ENCODE measurements at regions not wholly inside any gene's neighbourhood (a gene's known extent, or its start where the extent isn't known, plus 50 kb on each side); places are given as distances from the start of the nearest gene placed in this dataset.

- no peak for DNase-seq (ENCODE audit: low read depth)
- TF ChIP-seq, protein P1, sequence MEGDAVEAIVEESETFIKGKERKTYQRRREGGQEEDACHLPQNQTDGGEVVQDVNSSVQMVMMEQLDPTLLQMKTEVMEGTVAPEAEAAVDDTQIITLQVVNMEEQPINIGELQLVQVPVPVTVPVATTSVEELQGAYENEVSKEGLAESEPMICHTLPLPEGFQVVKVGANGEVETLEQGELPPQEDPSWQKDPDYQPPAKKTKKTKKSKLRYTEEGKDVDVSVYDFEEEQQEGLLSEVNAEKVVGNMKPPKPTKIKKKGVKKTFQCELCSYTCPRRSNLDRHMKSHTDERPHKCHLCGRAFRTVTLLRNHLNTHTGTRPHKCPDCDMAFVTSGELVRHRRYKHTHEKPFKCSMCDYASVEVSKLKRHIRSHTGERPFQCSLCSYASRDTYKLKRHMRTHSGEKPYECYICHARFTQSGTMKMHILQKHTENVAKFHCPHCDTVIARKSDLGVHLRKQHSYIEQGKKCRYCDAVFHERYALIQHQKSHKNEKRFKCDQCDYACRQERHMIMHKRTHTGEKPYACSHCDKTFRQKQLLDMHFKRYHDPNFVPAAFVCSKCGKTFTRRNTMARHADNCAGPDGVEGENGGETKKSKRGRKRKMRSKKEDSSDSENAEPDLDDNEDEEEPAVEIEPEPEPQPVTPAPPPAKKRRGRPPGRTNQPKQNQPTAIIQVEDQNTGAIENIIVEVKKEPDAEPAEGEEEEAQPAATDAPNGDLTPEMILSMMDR (IDR thresholded peaks at IDR 0.05; ENCODE audit: low read depth, low read length, missing control alignments): no peak
- H3K4me3 ChIP-seq (ENCODE audit: low read depth, low read length): no peak overlapping the region
These were observed 86.0 kb upstream of the TP53I11 start for GRCh38 chr11:45036733-45037132.

DNA sequence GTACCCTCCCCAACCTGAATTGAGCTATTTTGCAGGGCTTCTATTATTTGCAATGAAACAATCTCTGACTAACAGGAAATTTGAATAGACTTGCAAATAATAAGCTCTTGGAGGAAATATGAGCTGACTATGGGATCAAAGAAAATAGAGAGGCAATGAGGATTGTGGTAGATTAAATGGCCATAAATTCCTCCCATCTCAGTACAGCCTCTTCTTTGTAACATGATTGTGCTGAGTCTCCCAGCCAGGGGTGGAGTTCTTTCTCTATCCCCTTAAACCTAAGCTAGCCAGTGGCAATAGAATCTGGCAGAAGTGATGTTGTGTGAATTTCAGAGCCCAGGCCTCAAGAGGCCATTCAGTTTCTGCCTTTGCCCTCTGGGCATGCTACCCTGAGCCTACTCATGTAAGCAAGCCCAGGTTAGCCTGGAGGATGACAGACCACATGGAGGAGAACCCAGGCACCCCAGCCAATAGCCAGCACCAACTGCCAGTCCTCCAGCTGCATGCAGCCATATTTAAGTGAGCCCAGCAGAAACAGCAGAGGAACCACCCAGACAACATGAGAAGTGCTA, 86.8 kb upstream of the TP53I11 start:
- TF ChIP-seq, protein P1 (IDR thresholded peaks at IDR 0.05; ENCODE audit: low read depth, low read length, missing control alignments): no peak
- no peak for DNase-seq (ENCODE audit: low read depth)
- H3K4me3 ChIP-seq (ENCODE audit: low read depth, low read length): no peak overlapping the region

- no peak overlapping the region for H3K4me3 ChIP-seq (ENCODE audit: low read depth, low read length)
- DNase-seq (ENCODE audit: low read depth): no peak
- TF ChIP-seq, protein P1 (IDR thresholded peaks at IDR 0.05; ENCODE audit: low read depth, low read length, missing control alignments): no peak
These were observed 88.2 kb upstream of the TP53I11 start for GRCh38 chr11:45038923-45039322.

DNA sequence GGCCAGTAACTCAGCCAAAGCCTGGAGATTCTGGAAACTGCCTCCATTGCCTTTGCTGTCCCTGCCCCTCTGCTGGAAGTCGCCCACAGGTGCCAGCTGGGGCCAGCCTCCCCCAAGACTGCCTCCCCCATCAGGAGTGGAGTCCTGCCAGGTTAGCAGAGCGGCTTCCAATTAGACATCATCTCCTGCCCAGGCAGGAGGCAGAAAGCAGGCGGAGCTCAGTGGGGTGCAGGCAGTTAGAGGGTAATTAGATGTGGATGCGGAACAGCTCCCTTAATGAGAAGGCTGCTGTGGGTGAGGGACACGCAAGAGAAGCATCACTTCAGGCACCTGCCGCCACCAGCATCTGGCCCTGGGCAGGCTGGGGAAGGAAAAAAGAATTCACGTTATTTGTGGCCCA, 90.9 kb upstream of the TP53I11 start:
- TF ChIP-seq, protein P1 (IDR thresholded peaks at IDR 0.05; ENCODE audit: low read depth, low read length, missing control alignments): no peak
- no peak for DNase-seq (ENCODE audit: low read depth)
- no peak overlapping the region for H3K4me3 ChIP-seq (ENCODE audit: low read depth, low read length)

DNA sequence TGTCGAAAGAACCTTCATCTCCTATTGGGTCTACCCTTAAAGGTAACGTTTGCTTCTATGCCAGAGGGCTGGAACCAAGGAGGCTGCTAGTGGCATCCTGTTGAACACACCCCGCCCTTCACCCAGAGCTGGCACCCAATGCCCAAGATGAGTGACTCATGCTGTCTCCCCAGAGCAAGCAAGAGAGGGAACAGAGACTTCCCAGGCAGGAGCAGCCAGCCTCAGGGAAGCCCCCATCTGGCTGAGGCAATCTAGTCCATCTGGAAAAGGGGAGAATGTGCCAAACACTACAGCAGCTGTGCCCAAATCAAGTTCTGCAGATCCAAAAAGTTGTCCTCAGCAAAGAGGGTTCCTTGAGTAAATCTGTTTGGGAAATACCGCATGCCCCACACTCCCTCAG, 91.9 kb upstream of the TP53I11 start:
- no peak for DNase-seq (ENCODE audit: low read depth)
- TF ChIP-seq, protein P1 (IDR thresholded peaks at IDR 0.05; ENCODE audit: low read depth, low read length, missing control alignments): no peak
- no peak overlapping the region for H3K4me3 ChIP-seq (ENCODE audit: low read depth, low read length)

DNA sequence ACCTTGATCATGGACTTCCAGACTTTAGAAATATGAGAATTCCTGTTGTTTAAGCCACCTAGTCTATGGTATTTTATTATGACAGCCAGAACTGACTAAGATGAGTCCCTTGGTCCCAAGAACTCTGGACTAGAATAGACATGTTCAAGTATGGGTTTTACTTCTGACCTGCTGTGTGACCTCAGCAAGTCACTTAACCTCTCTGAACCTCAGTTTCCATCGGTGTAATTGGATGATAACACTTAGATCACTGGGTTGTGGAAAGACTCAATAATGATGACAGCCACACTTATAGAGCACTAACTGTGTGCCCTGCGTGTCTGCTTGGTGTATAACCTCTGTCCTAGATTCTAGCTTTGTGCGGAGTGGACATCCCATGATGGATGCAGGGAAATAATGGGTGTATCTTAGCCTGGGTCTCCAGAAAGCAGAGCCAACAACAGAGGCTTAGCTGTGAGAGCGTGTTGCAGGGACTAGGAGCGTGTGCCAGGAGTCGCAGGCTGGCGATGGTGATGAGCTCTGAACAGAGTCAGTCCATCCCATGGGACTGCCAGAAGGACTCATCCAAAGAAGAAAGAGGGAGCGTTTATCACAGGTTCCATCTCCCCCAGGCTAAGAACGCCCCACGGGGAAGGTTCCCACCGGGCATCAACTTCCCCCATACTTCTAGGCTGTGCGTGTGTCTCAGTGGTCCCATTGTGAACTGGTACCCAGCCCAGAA, 93.2 kb upstream of the TP53I11 start:
- H3K4me3 ChIP-seq (ENCODE audit: low read depth, low read length): no peak overlapping the region
- no peak for DNase-seq (ENCODE audit: low read depth)
- TF ChIP-seq, protein P1 (IDR thresholded peaks at IDR 0.05; ENCODE audit: low read depth, low read length, missing control alignments): no peak
